Left lobe of liver (tissue), 2 donors: ENCODE measurements at regions not wholly inside any gene's neighbourhood (a gene's known extent, or its start where the extent isn't known, plus 50 kb on each side); places are given as distances from the start of the nearest gene placed in this dataset.

Source experiments
- ATAC-seq: fragments of 200-7000 bp; cut with Tn5 transposase; one replicate; pipeline ENCODE4 v1.9.1; 2020; ENCODE audit warnings: mild to moderate bottlenecking, moderate library complexity
- DNase-seq: peaks from one replicate; pipeline ENCODE4 v3.0.0-alpha.2; 2020; ENCODE audit warnings: low spot score
- donor health status: DM: no; HTN: no; CAD: no; lungs with moderate emphysema.
- donor health status: DM: no; HTN: yes; CAD: no.

GRCh38 chr7:156082048-156083040, 270.1 kb upstream of the SHH start:
- ATAC-seq (no peak), DNase-seq (no peak)

DNA sequence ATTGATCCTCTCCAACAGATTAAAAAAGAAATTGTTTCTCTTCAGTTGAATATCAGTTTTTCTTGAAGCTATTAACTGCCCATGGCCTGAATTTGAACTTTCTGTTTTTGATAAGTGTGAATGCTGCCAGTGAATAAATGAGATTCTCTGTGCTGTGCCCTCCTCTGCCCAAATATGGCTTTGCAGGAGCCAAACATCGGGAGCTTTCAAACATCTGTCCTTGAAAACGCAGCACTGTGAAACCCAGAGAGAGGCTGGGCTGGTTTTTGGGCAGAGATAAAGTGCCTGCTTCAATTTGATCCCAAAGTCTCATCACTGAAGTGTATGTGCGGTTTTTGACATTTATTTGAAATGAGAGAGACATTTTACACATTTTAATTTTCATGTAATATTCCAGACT, 268.3 kb upstream of the SHH start:
- ATAC-seq, result peak; percentile 78

GRCh38 chr7:156080046-156080445, 267.8 kb upstream of the SHH start:
- ATAC-seq (no peak), DNase-seq (no peak)

More for the DNA sequence above, 268.3 kb upstream of the SHH start:
- DNase-seq, result no peak

- DNase-seq (no peak), ATAC-seq (no peak)
These were observed 266.9 kb upstream of the SHH start for GRCh38 chr7:156079156-156079555.

- ATAC-seq, result no peak
- DNase-seq, result no peak
These were observed 262.8 kb upstream of the SHH start for GRCh38 chr7:156074982-156075615.

DNA sequence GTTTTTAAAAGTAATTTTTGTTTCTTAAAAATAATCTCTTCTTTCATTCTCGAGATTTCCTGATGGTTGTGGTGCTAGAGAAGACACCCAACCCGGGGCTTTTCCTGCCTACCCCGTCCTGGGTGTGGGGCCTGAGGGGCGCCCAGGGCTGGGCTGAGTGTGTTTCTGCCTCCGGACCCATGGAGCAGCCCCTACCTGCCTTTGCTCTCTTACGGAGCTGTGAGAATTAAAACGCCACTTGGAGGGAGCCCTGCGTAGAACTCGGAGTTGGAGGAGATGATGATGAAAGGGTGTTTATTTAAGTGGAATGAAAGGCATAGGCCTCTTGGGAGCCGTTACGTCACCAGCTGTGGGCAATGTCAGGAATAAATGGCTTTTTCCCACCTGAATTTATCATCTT, 261.8 kb upstream of the SHH start:
- no peak for ATAC-seq
- no peak for DNase-seq

DNA sequence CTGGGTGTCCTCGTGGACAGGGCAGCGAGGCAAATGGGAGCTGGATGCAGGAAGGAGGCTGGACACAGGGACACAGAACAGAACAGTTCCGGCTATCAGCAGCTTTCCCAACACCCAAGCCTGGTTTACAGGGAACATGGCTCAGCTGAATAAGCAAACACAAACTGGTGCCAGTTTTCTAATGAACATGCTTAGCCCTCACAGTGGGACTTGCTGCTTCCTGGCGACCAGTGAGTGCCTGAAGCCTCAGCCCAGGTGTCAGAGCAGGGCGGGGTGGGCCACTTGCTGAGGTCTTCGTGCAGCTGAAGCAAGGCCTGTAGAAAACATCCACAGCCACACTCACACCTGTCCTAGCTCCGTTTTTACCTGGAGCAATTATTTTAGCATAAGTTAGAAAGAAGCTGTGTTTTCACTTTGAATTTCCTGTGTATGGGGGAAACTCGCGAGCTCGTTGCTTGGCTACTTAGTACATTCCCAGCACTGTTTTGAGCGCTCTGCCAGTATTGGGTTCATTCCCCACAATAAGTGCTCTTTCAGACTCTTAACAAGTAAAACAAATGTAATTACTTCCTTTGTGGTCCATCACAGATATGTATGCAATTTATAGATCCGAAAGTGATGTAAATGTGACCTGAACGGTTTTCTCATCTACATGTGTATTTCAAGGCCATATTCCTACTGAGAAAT, 261.2 kb upstream of the SHH start:
- DNase-seq (no peak), ATAC-seq (no peak)

DNA sequence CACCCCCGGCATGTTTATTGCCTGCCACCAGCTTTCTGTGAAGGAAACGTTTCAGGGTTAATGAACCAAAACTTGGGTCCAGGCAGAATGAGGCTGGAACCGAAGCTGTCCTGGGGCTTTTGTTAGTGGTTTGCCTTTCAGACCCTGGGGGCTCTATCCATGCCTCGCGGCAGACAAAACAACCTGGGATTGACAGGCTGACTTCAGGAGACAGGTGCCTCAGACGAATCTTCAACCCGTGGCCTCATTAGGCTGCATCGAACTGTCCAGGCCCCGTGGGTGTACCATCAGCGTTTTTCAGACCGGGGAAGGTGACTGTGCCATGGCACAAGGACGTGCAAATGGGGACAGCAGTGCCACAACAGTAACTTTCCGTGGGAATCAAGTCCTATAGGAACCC, 259.3 kb upstream of the SHH start:
- DNase-seq (no peak), ATAC-seq (no peak)

- peak; percentile 31 for ATAC-seq
- no peak for DNase-seq
These were observed 257.6 kb upstream of the SHH start for GRCh38 chr7:156069891-156070290.

DNA sequence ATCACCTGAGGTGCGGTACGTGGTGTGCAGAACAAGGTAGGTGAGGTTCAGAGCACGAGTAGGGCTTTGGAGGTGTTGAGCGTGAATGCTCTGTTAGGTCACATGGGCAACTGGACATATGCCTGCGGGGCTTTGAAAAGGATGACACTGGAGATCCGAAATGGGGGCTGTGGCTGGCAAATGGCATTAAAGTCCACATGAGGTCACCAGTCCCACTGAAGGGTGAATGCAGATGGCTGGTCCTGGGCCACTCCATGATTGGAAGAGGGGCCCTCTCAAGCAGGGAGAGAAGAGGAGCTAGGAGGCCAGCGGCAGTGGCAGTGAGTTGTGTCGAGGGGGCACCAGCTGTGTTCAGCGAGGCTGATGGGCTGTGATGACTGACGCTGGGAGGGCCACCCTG, 254.9 kb upstream of the SHH start:
- no peak for DNase-seq
- no peak for ATAC-seq

GRCh38 chr7:156065400-156065799, 253.1 kb upstream of the SHH start:
- DNase-seq, result no peak
- ATAC-seq, result no peak

GRCh38 chr7:156064971-156065386, 252.7 kb upstream of the SHH start:
- ATAC-seq (no peak), DNase-seq (no peak)

GRCh38 chr7:156063241-156063810, 251.1 kb upstream of the SHH start:
- DNase-seq, result no peak
- no peak for ATAC-seq

DNA sequence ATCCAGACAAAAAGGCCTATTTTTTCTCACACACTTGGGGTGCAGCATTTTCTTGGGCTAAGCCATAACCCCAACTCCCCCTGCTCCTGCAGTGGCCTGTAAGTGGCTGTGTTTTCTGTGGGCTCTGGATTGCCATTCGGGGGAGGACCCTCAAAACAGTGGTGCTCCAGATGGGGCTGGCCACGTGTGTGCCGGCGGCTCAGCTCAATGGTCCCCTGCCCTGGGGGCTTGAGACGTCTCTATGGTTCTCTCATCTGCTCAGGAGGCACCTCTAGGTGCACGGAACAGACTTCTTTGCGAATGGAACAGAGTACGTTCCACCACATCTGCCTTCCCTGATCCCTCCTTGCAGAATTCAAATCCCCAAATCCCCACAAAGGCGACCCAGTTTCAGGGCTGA, 250.0 kb upstream of the SHH start:
- no peak for DNase-seq
- ATAC-seq, result no peak

DNA sequence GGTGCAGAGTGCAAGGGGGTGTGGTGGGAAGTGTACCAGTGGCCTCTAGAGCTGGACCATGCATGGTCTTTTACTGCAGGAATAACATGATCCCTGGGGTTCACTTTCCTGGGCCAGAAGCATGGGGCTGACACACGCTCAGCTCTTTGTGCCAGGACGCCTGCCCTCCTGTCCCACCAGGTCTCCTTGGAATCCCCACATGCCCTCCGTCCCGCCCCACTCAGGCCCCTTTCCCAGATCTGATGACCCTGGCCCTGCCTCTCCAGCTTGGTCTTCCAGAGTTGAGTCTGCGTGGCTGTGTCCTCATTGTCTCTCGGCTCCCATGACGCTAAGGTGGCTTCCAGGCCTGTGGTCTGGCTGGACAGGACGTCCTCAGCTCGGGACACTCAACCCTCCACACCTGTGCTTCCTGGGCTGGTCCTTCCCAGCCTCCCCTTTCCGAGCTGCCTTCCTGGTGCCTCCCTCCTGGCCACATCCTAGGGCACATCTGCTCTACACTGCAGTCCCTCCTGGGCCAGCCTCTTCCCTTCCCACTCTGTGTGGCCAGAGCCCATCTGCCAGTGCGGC, 249.5 kb upstream of the SHH start:
- DNase-seq (no peak), ATAC-seq (no peak)

- no peak for ATAC-seq
- DNase-seq, result no peak
These were observed 248.7 kb upstream of the SHH start for GRCh38 chr7:156060925-156061324.

DNA sequence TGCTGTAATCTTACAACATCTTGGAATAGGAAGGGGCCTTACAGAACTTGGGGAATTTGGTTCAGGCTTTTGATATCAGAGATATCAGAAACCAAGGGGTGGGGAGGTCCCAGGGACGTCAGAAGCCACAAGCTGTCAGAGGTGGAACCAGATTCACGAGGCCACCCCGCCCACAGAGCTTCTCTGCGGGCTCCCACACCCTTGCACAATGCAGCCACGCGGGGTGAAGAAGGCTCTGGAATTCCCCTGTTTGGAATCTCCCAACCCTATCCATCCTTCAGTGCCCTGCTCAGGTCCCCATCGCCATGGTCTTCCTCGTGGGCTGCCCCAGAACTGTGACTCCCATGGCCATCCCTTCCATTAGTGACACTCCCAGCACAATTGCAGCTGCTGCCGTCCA, 247.1 kb upstream of the SHH start:
- ATAC-seq (no peak), DNase-seq (no peak)

- ATAC-seq (no peak), DNase-seq (no peak)
These were observed 246.0 kb upstream of the SHH start for GRCh38 chr7:156058248-156058647.

- DNase-seq (no peak), ATAC-seq (no peak)
These were observed 244.3 kb upstream of the SHH start for GRCh38 chr7:156056534-156056933.

DNA sequence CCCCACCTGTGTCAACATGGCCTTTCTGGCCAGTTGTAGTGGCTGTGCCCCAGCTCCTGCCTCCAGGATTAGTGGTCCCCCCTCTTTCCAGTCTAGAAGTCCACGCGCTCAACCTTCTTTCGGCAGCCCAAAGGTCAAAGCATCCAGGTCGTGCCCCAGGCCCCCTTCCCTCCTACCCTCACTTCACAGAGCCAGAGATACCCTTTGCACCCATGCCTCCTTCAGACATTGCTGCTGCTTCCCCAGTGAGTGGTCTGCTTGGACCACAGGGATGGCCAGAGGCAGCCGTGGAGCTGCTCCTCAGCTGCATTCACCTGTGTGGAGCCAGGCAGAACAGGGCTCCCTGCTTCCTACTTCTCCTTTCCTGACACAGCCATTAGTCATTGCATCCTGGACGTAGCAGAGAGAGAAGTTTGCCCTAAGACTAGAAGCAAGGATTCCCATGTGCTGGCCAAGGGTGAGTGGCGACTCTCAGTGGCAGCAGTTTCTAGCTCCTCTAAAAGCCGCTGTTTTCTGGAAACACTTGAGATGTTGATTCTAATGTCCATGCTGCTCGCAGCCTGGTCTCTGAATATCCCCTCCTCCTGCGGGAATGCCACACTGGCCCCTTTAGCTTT, 243.1 kb upstream of the SHH start:
- DNase-seq (no peak), ATAC-seq (no peak)

DNA sequence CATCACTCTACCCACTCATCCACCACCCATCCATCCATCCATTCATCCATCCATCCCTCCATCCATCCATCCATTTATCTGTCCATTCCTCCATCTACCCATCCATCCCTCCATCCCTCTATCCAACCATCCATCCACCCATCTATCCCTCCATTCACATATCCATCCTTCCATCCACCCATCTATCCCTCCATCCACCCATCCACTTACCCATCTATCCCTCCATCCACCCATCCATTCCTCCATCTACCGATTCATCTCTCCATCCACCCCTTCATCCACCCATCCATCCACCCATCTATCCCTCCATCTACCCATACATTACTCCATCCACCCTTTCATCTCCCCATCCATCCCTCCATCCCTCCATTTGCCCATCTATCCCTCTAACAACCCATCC, 239.6 kb upstream of the SHH start:
- ATAC-seq, result no peak
- DNase-seq, result no peak
